Panc1 (cell line): ENCODE measurements at regions not wholly inside any gene's neighbourhood (a gene's known extent, or its start where the extent isn't known, plus 50 kb on each side); places are given as distances from the start of the nearest gene placed in this dataset.

Experiments
- ATAC-seq: fragments of 200-7000 bp; cut with Tn5 transposase; 2 replicates; pipeline ENCODE4 v1.9.1; 2020; ENCODE audit warnings: mild to moderate bottlenecking, moderate library complexity
- BruUV-seq: library from RNA; stranded (reverse); fragments of 400-500 nt; replicated peaks from 2 replicates; lab custom pipeline; 2021; lab: Mats Ljungman, UMichigan
- CTCF ChIA-PET: fragments of 300-600 bp; sonication (Branson Sonifier 250); formaldehyde crosslinking; loops from one replicate; lab custom pipeline; 2022; ENCODE audit warnings: antibody characterized with exemption; lab: Charles Lee
- POLR2A ChIA-PET: fragments of 300-600 bp; sonication (Branson Sonifier 250); formaldehyde crosslinking; loops from one replicate; lab custom pipeline; 2022; ENCODE audit warnings: antibody characterized with exemption; lab: Charles Lee
- DNase-seq: peaks from one replicate; pipeline ENCODE4 v3.0.0-alpha.2; 2010; ENCODE audit warnings: low read depth, low spot score
- H3K27ac ChIP-seq: 2 replicates; pipeline ENCODE4 v1.5.1; 2011; ENCODE audit warnings: mild to moderate bottlenecking, low read length, inconsistent platforms
- H3K27me3 ChIP-seq: fragments of 200-500 bp; sonication (Bioruptor generic); 2 replicates; pipeline ENCODE4 v1.6.0; 2014; ENCODE audit warnings: low read length, inconsistent platforms; ENCODE audit not compliant: control insufficient read depth, insufficient read depth
- H3K36me3 ChIP-seq: fragments of 200-500 bp; sonication (Bioruptor generic); 2 replicates; pipeline ENCODE4 v1.5.1; 2014; ENCODE audit warnings: inconsistent platforms, mild to moderate bottlenecking, low read length, moderate library complexity; ENCODE audit not compliant: control insufficient read depth, insufficient read depth
- H3K4me1 ChIP-seq: 2 replicates; pipeline ENCODE4 v1.5.1; 2011; ENCODE audit warnings: inconsistent platforms, mild to moderate bottlenecking, low read length, moderate library complexity; ENCODE audit not compliant: control insufficient read depth, insufficient read depth
- H3K4me3 ChIP-seq, 2 experiments: 2 replicates each; pipeline ENCODE4 v1.5.1; 2011 to 2012; ENCODE audit warnings: low read depth in 2 of 2, low read length in 2 of 2, mild to moderate bottlenecking in 2 of 2, inconsistent platforms in 1 of 2, moderate library complexity in 1 of 2
- H3K9me3 ChIP-seq: fragments of 200-500 bp; sonication (Bioruptor generic); 2 replicates; pipeline ENCODE4 v1.5.1; 2014; ENCODE audit warnings: low read depth, mild to moderate bottlenecking, inconsistent platforms, low read length, moderate library complexity; ENCODE audit not compliant: control insufficient read depth, insufficient read depth
- CTCF ChIP-seq: fragments of 450-650 bp; IDR thresholded peaks from 2 replicates; pipeline ENCODE4 v1.5.1; 2017; ENCODE audit warnings: mild to moderate bottlenecking
- POLR2AphosphoS5 ChIP-seq: IDR thresholded peaks from 2 replicates; pipeline ENCODE4 v1.6.1; 2012; ENCODE audit warnings: mild to moderate bottlenecking, low read depth, low read length, moderate library complexity
- REST ChIP-seq, 2 experiments: IDR thresholded peaks; 2 replicates each; pipeline ENCODE4 v1.6.1; 2011 to 2012; ENCODE audit warnings: low read depth in 2 of 2, control low read depth in 1 of 2, low read length in 1 of 2, mild to moderate bottlenecking in 1 of 2, moderate library complexity in 1 of 2; ENCODE audit not compliant: insufficient read depth in 1 of 2
- SIN3A ChIP-seq: IDR thresholded peaks from 2 replicates; pipeline ENCODE4 v1.6.1; 2012; ENCODE audit warnings: low read depth, mild to moderate bottlenecking, low read length, moderate library complexity, borderline replicate concordance; ENCODE audit not compliant: insufficient read depth
- TCF7L2 ChIP-seq: IDR thresholded peaks from 2 replicates; pipeline ENCODE4 v1.6.1; 2011; ENCODE audit warnings: mild to moderate bottlenecking, low read depth, low read length, inconsistent platforms
- in situ Hi-C: cut with HindIII; loops from 2 replicates; pipeline ENCODE4 v1.10.0; 2016; ENCODE audit warnings: low sequenced_read_pairs, low pct_unique_long_range_greater_than_20kb
- intact Hi-C: fragments of 100-400 bp; cut with micrococcal nuclease; formaldehyde crosslinking; loops from one replicate; pipeline ENCODE4 v1.10.0; 2022; ENCODE audit not compliant: unreplicated experiment

- Histone ChIP-seq H3K27ac (no peak overlapping the region), H3K4me1 (no peaks in the 10 kb centered on the region), H3K9me3 (no peaks in the 10 kb centered on the region), H3K36me3 (no peaks in the 10 kb centered on the region), H3K27me3 (peaks cover 12% of the 10 kb centered on the region; the same call in 1 of the 2 replicates), H3K4me3 (no peak overlapping the region)
- ATAC-seq, result 0 out of 2 replicates have a peak, but pooled peaks have one; percentile 31
- in situ Hi-C loops, result no loop called here
- TF ChIP-seq CTCF (no peak), POLR2AphosphoS5 (no peak), REST (IDR thresholded peaks at IDR 0.05; ENCODE audit: insufficient read depth in 1 of 2, low read depth in 2 of 2, low read length in 1 of 2) (no peak), TCF7L2 (no peak), SIN3A (no peak)
- ChIA-PET CTCF (interaction anchor here (0.6 kb wide), 1 partner anchor 174 kb away, joined by 5 read pairs; no protein-coding TSS in a partner anchor), POLR2A (interaction anchor here (0.7 kb wide), 1 partner anchor 97 kb away, joined by 4 read pairs; no protein-coding TSS in a partner anchor)
- DNase-seq, result no peak
- BruUV-seq, result no TSS peak
- intact Hi-C loops, result no loop called here
Observed at GRCh38 chr1:17955302-17956285, 152.0 kb upstream of the IGSF21 start.

- no peaks in the 10 kb centered on the region for H3K9me3 ChIP-seq
- DNase-seq, result no peak
- CTCF ChIA-PET, result no interaction called here
- no peak overlapping the region for H3K4me3 ChIP-seq
- intact Hi-C loops, result no loop called here
- H3K36me3 ChIP-seq, result no peaks in the 10 kb centered on the region
- ATAC-seq, result no peak
- TF ChIP-seq CTCF (no peak), REST (IDR thresholded peaks at IDR 0.05; ENCODE audit: insufficient read depth in 1 of 2, low read depth in 2 of 2, low read length in 1 of 2) (0 out of 4 replicates have a peak, but pooled peaks of 1 of the 2 experiments have one; percentile 22)
- no TSS peak for BruUV-seq
- in situ Hi-C loops, result no loop called here
- no peaks in the 10 kb centered on the region for H3K4me1 ChIP-seq
- no peak overlapping the region for H3K27ac ChIP-seq
- H3K27me3 ChIP-seq, result peaks cover 16% of the 10 kb centered on the region; the same call in 1 of the 2 replicates
- POLR2A ChIA-PET, result no interaction called here
Observed at GRCh38 chr1:17957588-17958267, 149.9 kb upstream of the IGSF21 start.
